DMS 273 treated with DMSO at 0.1 percent for 48 hours (cell line): ENCODE measurements at regions not wholly inside any gene's neighbourhood (a gene's known extent, or its start where the extent isn't known, plus 50 kb on each side); places are given as distances from the start of the nearest gene placed in this dataset.

Experiments used
- DNase-seq: peaks from one replicate; lab custom pipeline; 2025; lab: John Stamatoyannopoulos, UW

DNA sequence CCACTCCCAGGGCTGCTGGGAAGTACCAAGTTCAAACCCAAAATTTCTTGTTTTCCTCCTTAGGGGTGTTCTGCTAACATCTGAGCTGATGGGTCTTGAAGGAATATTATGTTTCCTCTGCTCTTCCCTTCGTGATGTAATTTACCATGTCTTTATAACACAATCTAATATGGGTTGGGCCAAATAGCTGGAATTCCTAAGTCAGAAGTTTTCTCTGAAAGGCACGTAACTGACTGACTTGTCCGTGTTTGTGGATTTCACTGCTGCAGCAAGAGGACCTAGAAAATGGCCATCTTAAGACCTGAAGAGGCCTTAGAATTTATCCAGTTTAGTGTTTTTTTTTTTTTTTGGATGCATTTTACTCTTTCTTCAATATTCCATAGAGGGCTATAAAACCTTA, 256.7 kb downstream of the DCDC2C start:
- no peak for DNase-seq

DNA sequence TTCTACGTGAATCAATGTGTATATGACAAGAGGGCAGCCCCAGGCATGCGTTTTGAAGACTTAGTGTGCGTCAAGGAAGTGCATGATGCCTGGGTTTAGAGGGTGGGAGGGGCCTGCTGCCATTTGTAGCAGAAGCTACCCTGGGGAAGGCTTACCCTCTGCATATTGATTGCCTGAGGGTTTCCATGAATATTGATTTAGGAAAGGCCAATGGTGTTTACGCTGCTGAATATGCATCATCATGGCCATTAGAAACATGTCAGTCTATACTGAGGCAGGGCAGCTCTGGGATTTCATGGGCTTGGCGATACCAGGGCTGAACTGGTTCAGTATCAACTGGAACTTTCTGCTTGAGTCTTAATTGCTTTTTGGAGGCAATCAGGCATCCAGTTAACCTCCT, 259.3 kb downstream of the DCDC2C start:
- no peak for DNase-seq

DNA sequence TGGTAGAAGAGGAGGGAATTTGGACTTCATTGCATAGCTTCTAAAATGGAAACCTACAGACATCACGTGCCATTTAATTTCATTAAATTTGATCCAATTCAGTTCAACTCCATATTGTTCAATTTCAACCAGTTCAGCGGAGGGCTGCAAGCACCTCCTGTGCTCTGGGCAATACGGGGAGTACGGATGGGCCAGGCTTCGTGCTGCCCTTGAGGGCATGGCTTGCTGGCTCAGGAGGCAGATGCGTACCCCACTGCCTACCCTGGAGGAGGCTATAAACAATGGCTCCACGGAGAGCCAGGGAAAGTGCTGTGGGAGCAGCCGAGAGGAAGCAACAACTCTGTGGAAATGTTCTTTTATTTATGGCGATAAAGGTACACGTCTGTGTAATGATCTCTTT, 261.8 kb downstream of the DCDC2C start:
- DNase-seq = no peak

DNA sequence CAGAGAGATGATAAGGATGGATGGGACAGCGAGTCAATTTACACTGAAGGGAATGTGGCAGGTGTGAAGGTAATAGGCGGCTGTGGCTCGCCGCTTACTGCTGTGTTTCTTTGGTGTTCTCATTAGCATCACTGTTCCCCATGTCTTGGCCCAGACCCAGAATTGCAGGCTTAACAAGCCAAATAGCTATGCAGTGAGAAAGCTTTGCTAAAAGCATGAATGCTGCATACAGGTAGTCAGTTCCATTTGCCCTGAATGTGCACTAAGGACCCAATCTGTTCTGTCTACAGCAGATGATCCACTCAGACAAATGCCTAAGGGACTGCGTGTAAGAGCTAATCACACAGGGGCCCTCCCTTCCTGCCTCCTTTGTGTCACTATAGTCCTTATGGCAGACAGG, 262.6 kb downstream of the DCDC2C start:
- DNase-seq = no peak

DNA sequence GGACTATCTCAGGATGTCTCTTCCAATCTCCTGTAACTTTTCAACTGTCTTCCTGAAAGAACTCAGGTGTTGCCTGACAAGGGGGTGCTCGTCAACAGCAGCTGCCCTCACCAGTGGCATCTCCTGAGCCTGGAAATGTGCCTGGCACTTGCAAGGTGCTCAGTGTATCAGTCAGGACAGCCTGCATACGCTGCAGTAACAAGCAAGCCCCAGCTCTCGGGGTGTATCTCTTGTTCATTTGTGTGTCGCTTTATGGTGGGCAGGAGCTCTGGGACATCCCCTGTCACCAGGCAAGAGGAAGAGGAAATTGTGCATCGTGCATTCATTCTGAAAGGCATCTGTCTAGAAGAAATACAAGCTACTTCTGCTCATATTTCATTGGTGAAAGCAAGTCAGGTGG, 263.1 kb downstream of the DCDC2C start:
- DNase-seq = no peak

DNA sequence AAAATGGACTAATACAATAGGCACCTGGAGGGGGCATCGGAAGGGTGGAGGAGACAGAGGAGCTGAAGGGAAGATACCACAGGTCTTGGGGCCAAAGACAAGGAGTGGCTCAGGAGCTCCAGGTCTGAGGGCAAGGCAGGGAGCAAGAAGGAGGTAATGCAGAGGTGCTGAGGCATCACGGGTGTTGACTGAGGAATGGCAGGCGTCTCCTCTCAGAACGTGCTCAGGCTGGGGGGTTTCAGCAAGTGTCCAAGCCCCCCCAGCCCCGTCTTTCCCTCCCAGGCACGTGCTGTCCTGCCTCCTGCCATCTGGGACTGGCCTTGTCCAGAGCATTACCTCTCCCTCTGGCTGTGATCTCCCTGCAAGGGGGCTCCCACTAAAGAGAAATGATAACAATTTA, 265.4 kb downstream of the DCDC2C start:
- DNase-seq = no peak

DNA sequence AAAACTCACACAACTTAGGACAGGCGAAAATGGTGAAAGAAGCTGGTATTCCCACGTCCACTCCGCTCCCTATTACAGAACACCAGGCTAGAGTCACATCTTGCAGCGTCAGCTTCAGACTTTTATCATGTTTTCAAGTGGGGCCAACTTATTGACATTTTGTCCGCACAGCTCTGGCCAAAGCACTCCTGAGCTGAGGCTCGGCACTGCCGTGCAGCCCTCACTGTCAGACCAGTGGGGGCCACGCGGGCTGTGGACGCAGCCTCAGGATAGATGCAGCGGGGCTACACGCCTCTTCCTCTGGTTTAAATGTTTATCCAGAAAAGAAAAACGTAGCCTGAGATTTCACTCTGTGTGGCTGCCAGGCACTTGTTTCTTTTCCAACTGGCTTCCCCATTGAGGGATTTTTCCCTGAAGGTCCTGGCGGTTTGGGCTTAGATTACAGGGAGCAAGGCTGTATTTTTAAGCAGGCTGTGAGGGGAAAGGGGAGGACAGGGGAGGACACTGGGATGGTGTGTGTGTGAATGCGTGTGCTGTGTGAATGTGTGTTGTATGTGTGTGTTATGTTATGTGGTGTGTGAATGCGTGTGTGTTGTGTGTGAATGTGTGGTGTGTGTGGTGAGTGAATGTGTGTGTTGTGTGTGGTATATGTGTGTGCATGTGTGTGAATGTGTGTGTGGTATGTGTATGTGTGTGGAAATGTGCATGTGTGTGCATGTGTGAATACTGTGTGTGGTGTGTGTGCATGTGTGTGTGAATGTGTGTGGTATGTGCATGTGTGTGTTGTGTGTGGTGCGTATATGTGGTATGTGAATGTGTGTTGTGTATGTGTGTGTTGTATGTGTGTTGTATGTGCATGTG, 267.6 kb downstream of the DCDC2C start:
- no peak for DNase-seq

DNA sequence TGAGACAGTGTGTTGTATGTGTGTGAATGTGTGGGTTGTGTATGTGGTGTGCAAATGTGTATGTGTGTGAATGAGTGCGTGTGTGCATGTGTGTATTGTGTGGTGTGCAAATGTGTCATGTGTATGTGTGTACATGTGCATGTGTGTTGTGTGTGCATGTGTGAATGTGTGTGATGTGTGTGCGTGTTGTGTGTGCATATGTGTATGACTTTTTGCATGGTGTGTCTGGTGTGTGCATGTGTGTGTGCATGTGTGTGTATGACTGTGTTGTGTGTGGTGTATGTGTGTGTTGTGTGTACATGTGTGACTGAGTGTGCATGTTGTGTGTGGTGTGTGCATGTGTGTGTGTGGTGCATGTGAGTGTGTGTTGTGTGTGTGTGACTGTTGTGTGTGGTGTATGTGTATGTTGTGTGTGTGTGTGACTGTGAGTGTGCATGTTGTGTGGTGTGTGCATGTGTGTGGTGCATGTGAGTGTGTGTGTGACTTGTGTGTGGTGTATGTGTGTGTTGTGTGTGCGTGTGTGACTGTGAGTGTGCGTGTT, 268.3 kb downstream of the DCDC2C start:
- DNase-seq = no peak

DNA sequence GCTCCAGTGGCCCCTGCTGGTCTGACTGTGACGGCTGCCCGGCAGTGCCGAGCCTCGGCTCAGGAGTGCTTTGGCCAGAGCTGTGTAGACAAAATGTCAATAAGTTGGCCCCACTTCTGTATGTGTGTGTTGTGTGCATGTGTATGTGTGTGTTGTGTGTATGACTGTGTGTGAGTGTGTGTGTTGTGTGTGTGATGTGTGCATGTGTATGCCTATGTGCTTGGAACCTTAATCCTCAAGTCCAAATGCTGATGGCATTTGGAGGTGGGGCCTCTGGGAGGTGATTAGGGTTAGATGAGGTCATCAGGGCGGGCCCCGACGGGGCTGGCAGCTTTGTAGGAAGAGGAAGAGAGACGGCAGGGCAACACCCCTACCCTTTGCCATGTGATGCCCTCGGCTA, 269.0 kb downstream of the DCDC2C start:
- no peak for DNase-seq

DNA sequence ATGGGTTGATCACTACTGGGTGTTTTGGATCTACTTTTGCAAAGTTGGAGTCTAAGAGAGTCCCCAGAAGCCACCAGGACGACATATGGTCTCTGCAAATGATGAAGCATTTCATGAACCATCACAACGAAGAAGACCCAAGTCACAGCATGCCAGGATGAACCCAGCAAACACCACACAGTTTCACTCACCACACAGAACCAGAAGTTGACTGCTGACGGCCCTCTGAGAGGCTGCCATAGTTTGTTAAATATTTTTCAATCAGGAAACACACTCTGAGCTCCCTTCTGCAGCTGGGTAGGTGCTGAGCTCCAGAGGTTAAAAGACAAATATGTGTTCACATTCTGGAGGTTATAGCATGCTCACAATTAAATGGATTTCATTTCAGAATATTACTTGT, 271.4 kb downstream of the DCDC2C start:
- DNase-seq = no peak

DNA sequence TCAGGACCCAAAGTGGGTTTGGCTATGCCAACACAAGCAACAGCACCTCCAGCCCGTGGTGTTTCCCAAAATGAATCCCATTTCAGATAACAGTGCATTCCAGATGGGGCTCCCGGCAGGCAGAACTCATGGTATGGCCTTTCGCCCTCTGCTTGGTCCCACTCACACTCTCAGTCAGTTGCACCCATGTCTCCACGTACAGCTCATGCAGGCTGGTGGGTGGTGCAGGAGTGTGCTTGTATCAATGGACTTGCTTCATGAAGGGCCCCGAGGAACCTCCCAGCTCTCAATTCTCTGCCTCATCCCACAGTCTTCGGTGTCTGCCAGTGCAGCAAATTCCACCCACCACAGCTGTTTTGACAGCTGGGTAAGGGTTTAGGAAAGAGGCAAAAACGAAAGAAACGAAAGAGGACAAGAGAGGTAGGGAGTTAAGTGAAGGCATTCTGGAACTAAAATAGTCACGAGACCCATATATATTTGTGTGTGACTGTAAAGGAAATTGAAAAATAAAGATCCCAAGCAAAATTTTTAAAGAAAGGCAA, 278.1 kb downstream of the DCDC2C start:
- DNase-seq = no peak

DNA sequence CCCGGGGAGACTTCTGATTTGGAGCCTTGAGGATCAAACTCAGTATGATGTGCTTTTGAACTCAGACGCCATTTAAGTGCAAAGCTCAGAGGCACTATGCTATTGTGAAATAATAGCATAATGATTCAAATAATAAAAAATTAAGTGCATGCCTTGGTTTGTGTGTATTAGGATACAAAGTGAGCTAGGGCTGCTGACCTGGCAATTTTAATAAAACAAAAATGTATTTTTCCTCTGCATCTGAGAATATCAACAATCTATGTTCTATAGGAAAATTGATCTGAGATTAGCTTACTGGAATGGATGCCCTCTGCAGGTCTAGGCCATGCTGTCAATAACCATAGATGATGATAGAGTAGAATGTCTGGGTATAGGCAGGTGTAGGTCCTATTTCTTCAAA, 278.8 kb downstream of the DCDC2C start:
- no peak for DNase-seq

DNA sequence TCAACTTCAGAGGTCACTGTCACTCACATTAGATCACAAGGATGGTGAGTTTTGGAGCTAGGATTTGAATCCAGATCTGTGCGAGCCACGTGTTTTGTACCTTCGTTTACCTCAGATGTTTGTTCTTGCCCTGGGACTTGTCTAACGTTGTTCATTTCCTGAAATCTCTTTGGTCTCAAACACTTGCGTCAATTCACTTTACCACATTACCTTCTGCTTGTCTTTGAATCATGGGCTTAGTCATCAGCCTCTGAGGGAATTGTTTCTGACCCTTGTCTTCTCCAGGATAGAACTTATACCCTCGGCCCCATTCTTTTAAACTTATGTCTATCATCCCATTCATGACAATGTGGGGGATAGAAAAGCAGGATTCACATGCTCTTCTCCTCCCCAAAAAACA, 282.7 kb downstream of the DCDC2C start:
- DNase-seq = no peak

DNA sequence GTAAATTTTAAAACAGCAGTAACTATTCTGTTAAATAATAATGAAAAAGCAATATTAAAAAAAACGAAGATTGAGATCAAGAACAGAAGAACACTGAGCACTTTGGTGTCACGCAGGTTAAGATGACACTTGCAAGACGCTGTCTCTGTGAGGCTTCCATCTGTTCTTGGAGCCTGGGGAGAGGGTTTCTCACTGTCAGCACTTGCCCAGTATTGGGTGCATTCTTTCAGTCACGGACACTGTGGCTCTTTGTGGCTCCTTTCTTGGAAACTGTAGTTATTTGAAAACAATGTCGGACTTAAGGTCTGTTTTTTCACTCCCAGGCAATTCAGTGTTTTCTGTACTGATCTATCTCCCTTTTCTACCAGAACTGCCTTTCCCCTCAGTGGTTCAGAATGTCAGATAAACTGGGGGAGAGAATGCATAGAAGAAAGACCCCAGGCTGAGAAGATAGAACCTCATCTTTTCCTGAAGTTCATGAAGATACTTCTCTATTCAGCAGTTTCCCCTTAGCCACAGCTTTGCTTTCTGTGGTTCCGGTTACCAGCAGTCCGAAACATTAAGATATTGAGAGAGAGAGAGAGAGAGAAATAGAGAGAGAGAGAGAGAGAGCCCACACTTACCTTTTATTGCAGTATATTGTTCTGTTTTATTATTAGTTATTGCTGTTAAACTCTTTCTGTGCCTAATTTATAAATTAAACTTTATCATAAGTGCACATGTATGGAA, 283.3 kb downstream of the DCDC2C start:
- no peak for DNase-seq

DNA sequence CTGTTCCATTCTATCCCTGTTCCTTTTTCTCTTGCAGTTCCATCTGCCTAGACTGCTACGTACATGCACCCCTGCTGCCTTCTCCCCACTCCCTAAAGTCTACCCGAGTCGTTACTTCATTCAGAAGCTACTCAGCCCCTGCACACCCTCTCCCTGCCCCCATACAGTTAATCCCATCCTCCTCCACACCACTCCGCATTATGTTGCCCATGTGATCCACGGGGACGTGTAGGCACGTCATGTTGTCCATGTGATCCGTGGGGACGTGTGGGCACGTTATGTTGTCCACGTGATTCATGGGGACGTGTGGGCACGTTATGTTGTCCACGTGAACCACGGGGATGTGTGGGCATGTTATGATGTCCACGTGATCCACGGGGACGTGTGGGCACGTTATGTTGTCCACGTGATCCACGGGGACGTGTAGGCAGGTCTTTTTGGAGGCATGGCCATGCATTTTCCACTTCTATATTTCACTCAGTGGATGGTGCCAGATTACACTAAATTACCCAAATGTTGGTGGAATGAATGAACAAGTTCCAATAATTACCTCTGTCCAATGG, 299.5 kb downstream of the DCDC2C start:
- no peak for DNase-seq

DNA sequence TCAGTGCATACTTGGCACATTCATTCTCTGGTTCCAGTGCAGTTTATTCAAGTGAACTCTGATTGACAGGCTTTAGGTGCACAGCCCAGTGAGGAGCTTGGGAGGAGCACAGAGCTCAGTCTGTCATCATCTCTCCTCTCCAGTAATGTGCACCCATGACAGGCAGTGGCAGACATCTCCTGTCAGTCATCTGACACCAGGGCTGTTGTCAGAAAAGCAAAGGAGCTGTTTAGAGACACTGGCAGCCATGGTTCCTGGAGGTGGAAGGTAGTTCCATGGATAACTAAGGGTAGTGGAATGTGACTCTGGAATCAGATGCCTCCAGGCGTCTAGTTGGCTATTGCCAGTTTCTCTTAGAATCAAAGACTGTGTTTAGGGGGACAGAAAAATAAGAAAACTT, 308.8 kb downstream of the DCDC2C start:
- DNase-seq = no peak

DNA sequence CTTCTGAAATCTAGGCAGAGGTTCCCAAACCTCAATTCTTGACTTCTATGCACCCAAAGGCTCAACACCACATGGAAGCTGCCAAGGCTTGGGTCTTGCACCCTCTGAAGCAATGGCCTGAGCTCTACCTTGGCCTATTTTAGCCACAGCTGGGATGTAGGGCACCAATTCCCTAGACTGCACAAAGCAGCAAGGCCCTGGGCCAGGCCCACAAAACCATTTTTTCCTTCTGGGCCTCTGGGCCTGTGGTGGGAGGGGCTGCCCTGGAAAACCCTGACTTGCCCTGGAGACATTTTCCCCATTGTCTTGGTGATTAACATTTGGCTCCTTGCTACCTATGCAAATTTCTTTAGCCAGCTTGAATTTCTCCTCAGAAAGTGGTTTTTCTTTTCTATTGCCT, 315.2 kb downstream of the DCDC2C start:
- no peak for DNase-seq

DNA sequence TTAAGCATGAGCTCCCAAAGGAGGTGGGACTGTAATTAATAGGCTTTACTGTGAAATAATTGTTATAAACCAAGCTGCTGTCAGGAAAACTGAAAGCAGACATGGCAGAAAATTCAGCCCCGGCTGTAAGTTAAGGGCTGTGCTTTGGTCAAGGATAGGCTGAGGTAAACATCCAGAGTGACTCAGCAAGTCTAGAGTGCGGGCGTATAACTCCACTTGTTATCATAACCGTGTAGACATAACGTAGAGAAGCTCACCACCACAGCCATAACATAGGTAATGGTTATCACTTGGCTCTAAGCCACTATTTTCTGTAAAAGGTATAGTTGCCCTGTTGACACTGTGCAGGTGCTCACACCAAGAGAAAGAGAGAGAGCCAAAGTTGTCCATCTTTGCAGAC, 316.8 kb downstream of the DCDC2C start:
- no peak for DNase-seq

DNA sequence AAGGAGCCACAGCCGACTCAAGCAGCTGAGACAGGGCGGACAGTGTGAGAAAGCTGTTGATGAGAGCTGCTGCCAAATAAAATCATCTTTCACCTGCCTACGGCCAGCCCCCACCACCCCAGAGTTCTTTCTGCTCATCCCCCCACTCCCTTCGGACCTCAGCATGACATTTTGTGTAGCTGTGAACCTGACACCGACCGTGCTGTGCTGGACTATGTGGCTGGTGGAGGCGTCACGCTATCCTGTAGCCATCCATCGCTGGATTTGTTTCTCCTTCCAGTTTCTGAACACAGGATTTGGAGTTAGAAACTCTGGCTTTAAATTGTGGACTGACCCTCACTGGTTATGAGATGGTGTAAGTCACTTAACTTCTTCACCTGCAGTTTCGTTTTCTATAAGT, 317.3 kb downstream of the DCDC2C start:
- DNase-seq = no peak

DNA sequence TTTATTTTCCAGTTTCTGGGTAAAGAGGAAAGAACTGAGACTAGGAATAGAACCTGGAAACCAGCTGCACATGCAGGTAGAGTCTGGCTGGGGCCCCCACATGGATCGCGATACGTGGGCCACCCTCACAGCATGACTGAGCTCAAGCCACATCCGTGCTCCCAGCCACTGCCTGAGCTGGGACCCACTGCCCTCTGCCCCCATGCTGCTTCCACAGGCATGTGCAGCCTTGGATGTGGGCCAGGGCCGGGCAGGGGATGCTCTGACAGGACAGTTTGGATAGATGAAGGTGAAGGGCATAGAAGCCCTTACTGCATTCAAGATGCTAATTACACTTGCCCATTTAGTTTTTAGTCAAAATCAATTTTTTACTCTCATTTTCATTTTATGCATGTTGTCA, 321.2 kb downstream of the DCDC2C start:
- no peak for DNase-seq

DNA sequence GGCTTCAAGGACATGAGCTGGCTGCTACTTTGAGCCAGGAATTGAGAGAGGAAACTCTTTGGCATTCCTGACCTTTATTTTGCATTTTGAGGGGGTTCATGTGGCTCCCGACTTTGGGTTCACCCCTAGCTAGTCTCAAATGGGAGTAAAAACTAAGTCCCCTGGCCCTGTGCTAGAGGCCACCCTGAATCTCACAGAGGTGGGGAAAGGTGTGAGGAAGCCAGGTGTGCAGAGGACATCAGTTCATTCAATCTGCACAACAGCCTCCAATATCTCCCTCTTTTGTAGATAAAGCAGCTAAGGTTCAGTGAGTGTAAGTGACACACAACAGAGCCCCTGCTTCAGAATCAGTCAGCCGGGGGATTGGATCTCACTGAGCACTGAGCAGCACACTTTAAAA, 325.7 kb downstream of the DCDC2C start:
- no peak for DNase-seq

DNA sequence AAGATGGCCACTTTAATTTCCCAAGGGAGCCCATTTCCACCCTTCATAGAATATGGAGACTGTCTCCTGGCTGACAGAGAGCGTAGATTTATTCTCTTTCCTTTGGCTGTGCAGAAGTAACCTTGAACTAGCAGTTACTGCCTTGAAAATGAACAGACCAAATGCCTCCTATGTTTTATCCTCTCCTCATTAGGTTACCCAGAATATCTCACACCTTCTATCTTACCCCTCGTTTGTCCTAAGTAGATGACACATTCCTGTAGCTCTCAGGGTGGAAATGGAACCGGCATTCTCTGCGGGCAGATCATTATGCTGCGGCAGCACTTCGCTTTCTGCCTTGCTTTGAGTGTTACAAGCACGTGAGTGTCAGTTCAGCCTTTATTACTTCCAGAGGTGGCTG, 336.5 kb downstream of the DCDC2C start:
- no peak for DNase-seq
